Endothelial cell of umbilical vein (primary cell): ENCODE measurements at regions not wholly inside any gene's neighbourhood (a gene's known extent, or its start where the extent isn't known, plus 50 kb on each side); places are given as distances from the start of the nearest gene placed in this dataset.

ENCODE experiments used
- BruUV-seq: library from RNA; stranded (reverse); fragments of 400-500 nt; replicated peaks from 2 replicates; lab custom pipeline; 2021; lab: Mats Ljungman, UMichigan
- CTCF ChIA-PET: fragments of 300-600, 350-600 bp; sonication (Branson Sonifier 250); formaldehyde crosslinking; loops from one replicate; lab custom pipeline; 2021; ENCODE audit warnings: antibody characterized with exemption, inconsistent platforms; lab: Charles Lee
- POLR2A ChIA-PET: fragments of 300-600, 350-600 bp; sonication (Branson Sonifier 250); formaldehyde crosslinking; loops from one replicate; lab custom pipeline; 2021; ENCODE audit warnings: antibody characterized with exemption, inconsistent platforms; lab: Charles Lee
- DNase-seq: peaks from one replicate; pipeline ENCODE4 v3.0.0-alpha.2; 2011; ENCODE audit warnings: low read depth, low spot score
- FAIRE-seq: peaks from 2 replicates; lab custom pipeline; 2011; peaks lifted over from hg19 to GRCh38; lab: Jason Lieb, UNC
- H2AFZ ChIP-seq: 2 replicates; pipeline ENCODE4 v1.6.0; 2012; ENCODE audit warnings: low read depth, low read length, control low read depth, inconsistent platforms
- H3K27ac ChIP-seq: 2 replicates; pipeline ENCODE4 v1.5.1; 2011; ENCODE audit warnings: low read depth, mild to moderate bottlenecking, control low read depth, low read length, moderate library complexity; ENCODE audit not compliant: insufficient read depth
- H3K27me3 ChIP-seq, 2 experiments: 2 replicates each; pipeline versions ENCODE4 v1.6.0 to v1.6.1; 2011; ENCODE audit warnings: low read length in 2 of 2, mixed read lengths in 1 of 2; ENCODE audit not compliant: control insufficient read depth in 2 of 2, insufficient read depth in 2 of 2
- H3K36me3 ChIP-seq, 2 experiments: 2 replicates in 1 of 2; 3 replicates in 1 of 2; pipeline ENCODE4 v1.5.1; 2011; ENCODE audit warnings: low read length in 2 of 2, mild to moderate bottlenecking in 1 of 2, moderate library complexity in 1 of 2; ENCODE audit not compliant: control insufficient read depth in 2 of 2, insufficient read depth in 2 of 2; ENCODE audit errors: extremely low read depth in 1 of 2
- H3K4me1 ChIP-seq: 3 replicates; pipeline ENCODE4 v1.5.1; 2011; ENCODE audit warnings: mild to moderate bottlenecking, low read length; ENCODE audit not compliant: control insufficient read depth, insufficient read depth; ENCODE audit errors: extremely low read depth
- H3K4me2 ChIP-seq: 2 replicates; pipeline ENCODE4 v1.6.1; 2011; ENCODE audit warnings: low read length, control low read depth, mixed read lengths; ENCODE audit not compliant: insufficient read depth
- H3K4me3 ChIP-seq, 3 experiments: fragments of 200-600 bp in 1 of 3; sonication (generic), shearing (Covaris generic) in 1 of 3; replicated peaks in 1 of 3; 2 replicates each; pipeline ENCODE4 v1.5.1; 2011 to 2016; ENCODE audit warnings: control low read depth in 3 of 3, low read length in 3 of 3, mild to moderate bottlenecking in 2 of 3, inconsistent platforms in 1 of 3, low read depth in 1 of 3, moderate library complexity in 1 of 3; ENCODE audit not compliant: insufficient read depth in 1 of 3
- H3K79me2 ChIP-seq: 2 replicates; pipeline ENCODE4 v1.6.0; 2012; ENCODE audit warnings: low read length, inconsistent platforms; ENCODE audit not compliant: control insufficient read depth, insufficient read depth
- H3K9ac ChIP-seq: replicated peaks from 2 replicates; pipeline ENCODE3; 2011; ENCODE audit warnings: low read length, control low read depth; ENCODE audit not compliant: insufficient read depth; ENCODE audit errors: extremely low read depth
- H3K9me1 ChIP-seq: replicated peaks from 3 replicates; pipeline ENCODE4 v1.6.0; 2011; ENCODE audit warnings: mild to moderate bottlenecking, low read length; ENCODE audit not compliant: control insufficient read depth, insufficient read depth; ENCODE audit errors: extremely low read depth
- H3K9me3 ChIP-seq: replicated peaks from 2 replicates; pipeline ENCODE4 v1.5.1; 2012; ENCODE audit warnings: low read length, inconsistent platforms; ENCODE audit not compliant: control insufficient read depth, insufficient read depth
- H4K20me1 ChIP-seq: replicated peaks from 2 replicates; pipeline ENCODE3; 2011; ENCODE audit warnings: mild to moderate bottlenecking, low read length; ENCODE audit not compliant: control insufficient read depth, insufficient read depth; ENCODE audit errors: extremely low read depth
- CTCF ChIP-seq, 2 donors: IDR thresholded peaks; 1 replicate in 1 of 2; 2 replicates in 1 of 2; pipeline ENCODE4 v1.5.1; 2011; ENCODE audit warnings: low read length in 2 of 2, mild to moderate bottlenecking in 2 of 2, moderate library complexity in 2 of 2, control low read depth in 1 of 2, inconsistent platforms in 1 of 2, low read depth in 1 of 2; ENCODE audit not compliant: insufficient read depth in 1 of 2; ENCODE audit errors: extremely low read depth in 1 of 2
- EZH2 ChIP-seq: IDR thresholded peaks from 2 replicates; pipeline ENCODE4 v1.6.1; 2012; ENCODE audit warnings: borderline replicate concordance, low read depth, mild to moderate bottlenecking, moderate library complexity, low read length, inconsistent platforms; ENCODE audit not compliant: severe bottlenecking
- FOS ChIP-seq: IDR thresholded peaks from 2 replicates; pipeline ENCODE4 v1.6.1; 2011; ENCODE audit warnings: mild to moderate bottlenecking, low read length, moderate library complexity, borderline replicate concordance; ENCODE audit not compliant: insufficient read depth
- GATA2 ChIP-seq: IDR thresholded peaks from 2 replicates; pipeline ENCODE4 v1.7.0; 2011; ENCODE audit warnings: low read depth, mild to moderate bottlenecking, moderate library complexity, mixed read lengths, low read length; ENCODE audit not compliant: insufficient read length, insufficient read depth
- JUN ChIP-seq: IDR thresholded peaks from 2 replicates; pipeline ENCODE4 v1.6.1; 2011; ENCODE audit warnings: borderline replicate concordance, low read depth; ENCODE audit not compliant: insufficient read length, insufficient read depth
- POLR2A ChIP-seq: IDR thresholded peaks from 2 replicates; pipeline ENCODE4 v1.6.1; 2012; ENCODE audit warnings: low read depth, mild to moderate bottlenecking, control low read depth, low read length
- POLR2AphosphoS5 ChIP-seq: IDR thresholded peaks from 2 replicates; pipeline ENCODE4 v1.6.1; 2012; ENCODE audit warnings: low read depth, mild to moderate bottlenecking, control low read depth, low read length, moderate library complexity; ENCODE audit not compliant: insufficient read depth
- dilution Hi-C: fragments of 300-500 bp; cut with MboI; formaldehyde crosslinking; loops from one replicate; pipeline ENCODE4 v1.15.0; 2019; ENCODE audit warnings: low sequenced_read_pairs; ENCODE audit not compliant: extremely low pct_ligation_motif_present
- intact Hi-C: fragments of 100-400 bp; cut with micrococcal nuclease; formaldehyde crosslinking; loops from one replicate; pipeline ENCODE4 v1.10.0; 2022

- dilution Hi-C loops: loop anchor here (5.0 kb wide), 1 partner anchor 57 kb away; no protein-coding TSS in a partner anchor
- ChIA-PET CTCF (interaction anchor here (0.6 to 1.6 kb wide), 8 partner anchors 9 to 179 kb away, joined by 3 to 5 read pairs (median 3); no protein-coding TSS in a partner anchor), POLR2A (interaction anchor here (0.7 to 1.4 kb wide), 2 partner anchors 17 to 109 kb away, joined by 3 to 5 read pairs; no protein-coding TSS in a partner anchor)
- intact Hi-C loops: loop anchor here (1.0 to 5.0 kb wide), 7 partner anchors 109 to 382 kb away; a partner anchor contains a TSS
- Histone ChIP-seq H3K27ac (peak overlapping the region; percentile 98), H3K4me1 (peaks cover 35% of the 10 kb centered on the region), H4K20me1 (no peaks in the 10 kb centered on the region), H3K4me3 (no peak overlapping the region), H3K9me3 (no peaks in the 10 kb centered on the region), H3K79me2 (no peaks in the 10 kb centered on the region), H3K9me1 (no peaks in the 10 kb centered on the region), H3K36me3 (no peaks in the 10 kb centered on the region), H3K27me3 (no peaks in the 10 kb centered on the region), H2AFZ (no peak overlapping the region), H3K4me2 (peak overlapping the region; percentile 21), H3K9ac (peak overlapping the region; percentile 89)
- peak; percentile 78 for TF ChIP-seq FOS
- TF ChIP-seq JUN: peak; percentile 52
- peak; percentile 95 for TF ChIP-seq GATA2
- TF ChIP-seq POLR2A: peak; percentile 19
- TF ChIP-seq EZH2: no peak
- peak; percentile 76 for TF ChIP-seq POLR2AphosphoS5
- no peak for TF ChIP-seq CTCF (IDR thresholded peaks at IDR 0.05; ENCODE audit: extremely low read depth in 1 of 2, insufficient read depth in 1 of 2, low read depth in 1 of 2, low read length in 2 of 2)
- DNase-seq: peak; percentile 93
- peak; percentile 94 for FAIRE-seq
- BruUV-seq: TSS peak; percentile 87
Observed at GRCh38 chr2:236888794-236889780, 196.6 kb upstream of the COPS8 start.
